HG03469 (cell line): ENCODE measurements at regions not wholly inside any gene's neighbourhood (a gene's known extent, or its start where the extent isn't known, plus 50 kb on each side); places are given as distances from the start of the nearest gene placed in this dataset.
A peak's percentile ranks its signal among the peaks of the same experiment; 100 is the strongest.
"Not testable (repeated sequence)": the region's sequence is repeated elsewhere in the genome, so short reads cannot be mapped to it uniquely, and the experiment has no call there.

ENCODE experiments used
- ATAC-seq: cut with Tn5 transposase; IDR thresholded peaks from one replicate; pipeline ENCODE4 v1.9.1; 2021; ENCODE audit warnings: mild to moderate bottlenecking, moderate library complexity, moderate number of reproducible peaks; ENCODE audit not compliant: unreplicated experiment

DNA sequence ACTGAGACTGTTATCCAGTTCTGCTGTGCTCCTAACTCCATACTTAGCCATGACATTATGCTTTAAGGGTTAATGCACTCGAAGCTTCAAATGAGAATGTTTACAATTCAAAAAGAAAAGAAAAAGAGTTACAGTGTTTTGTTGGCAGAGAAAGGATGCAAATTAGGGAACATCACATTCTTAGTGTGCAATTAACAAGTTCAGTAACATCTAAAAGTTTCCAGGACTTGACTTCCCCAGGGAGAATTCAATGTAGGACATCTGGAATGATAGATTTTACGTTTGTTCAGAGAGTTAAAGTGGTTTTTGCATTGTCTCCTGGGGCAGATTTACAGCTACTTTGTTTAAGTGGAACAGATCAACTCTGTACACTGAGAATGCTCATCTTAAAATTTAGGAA, 525.2 kb downstream of the LIG4 start:
- no peak for ATAC-seq

DNA sequence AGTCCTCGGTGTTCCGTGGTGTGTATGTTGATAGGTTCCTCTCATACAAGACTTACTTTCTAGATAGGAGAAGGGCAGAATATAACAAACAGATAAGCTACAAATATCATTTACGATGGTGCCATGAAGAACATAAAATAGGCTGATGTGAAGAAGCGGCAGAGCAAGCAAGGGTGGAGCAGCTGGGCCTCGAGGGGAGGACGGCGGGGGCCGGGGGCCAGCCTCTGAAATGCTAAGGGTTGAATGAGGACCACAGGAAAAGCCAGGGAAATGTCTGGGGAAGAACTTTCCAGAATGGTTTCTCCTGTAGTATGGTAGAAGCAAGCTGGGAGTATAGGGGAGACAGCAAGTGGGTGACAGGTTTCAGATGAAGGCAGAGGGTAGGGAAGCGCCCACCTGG, 529.5 kb downstream of the LIG4 start:
- ATAC-seq, result no peak

DNA sequence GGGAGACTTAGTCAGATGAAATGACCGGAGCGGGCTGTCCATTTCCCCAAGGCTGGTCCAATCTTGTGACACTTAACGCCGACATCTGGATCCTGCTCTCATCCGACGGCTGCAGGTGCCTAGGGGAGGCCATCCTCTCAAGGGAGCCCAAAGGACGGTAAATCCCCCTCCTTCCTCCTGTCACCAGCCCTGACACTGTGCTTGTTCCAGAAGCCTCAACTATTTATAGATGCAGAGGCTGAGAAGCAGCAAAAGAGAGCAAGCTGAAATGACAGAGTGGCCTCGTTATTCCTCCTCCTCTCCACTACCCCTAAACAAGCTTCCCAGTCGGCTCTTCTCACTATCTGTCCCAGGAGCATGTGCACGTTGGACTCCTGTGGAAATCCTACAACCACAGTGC, 533.7 kb downstream of the LIG4 start:
- ATAC-seq, result no peak

DNA sequence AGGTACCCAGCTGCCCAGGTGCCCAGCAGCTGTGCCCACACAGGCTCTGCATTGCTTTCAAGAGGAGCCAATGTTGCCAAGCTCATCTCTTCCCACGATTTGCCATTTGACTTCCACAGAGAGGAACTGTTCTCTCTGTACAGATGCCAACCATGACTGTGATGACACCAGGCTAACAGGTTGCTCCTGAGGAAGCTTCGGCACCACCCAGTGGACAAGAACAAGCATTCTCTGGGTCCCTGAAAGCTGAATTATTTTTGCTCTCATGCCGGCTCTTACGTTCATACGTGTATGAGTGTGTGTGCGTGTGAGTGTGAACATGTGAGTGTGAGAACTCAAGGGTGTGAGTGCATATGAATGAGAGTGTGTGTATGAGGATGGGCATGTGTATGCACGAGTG, 535.2 kb downstream of the LIG4 start:
- no peak for ATAC-seq

DNA sequence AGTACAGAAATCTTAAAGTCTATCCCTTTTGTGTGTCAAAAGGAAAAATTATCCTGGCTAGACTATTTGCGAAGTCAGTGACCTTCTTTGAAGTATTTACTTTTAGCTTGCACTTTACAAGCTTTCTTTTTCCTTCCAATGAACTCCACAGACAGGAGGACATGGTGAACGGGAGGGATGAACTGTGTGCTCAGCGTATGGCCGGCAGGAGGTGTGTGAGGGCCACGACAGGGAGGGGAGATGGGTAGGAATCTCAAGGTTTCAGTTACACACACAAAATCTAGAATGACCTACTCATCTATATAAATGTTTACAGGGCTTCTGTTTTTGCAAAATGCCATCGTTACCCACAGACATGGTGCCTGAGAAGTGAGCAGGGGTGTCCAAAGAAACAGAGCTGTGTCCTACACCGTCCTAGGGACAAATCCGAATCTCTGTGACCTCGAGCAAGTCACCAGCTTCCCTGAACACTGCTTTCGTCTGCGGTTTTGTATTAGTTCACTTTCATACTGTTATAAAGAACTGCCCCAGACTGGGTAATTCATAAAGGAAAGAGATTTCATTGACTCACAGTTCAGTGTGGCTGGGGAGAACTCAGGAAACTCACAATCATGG, 537.2 kb downstream of the LIG4 start:
- no peak for ATAC-seq

DNA sequence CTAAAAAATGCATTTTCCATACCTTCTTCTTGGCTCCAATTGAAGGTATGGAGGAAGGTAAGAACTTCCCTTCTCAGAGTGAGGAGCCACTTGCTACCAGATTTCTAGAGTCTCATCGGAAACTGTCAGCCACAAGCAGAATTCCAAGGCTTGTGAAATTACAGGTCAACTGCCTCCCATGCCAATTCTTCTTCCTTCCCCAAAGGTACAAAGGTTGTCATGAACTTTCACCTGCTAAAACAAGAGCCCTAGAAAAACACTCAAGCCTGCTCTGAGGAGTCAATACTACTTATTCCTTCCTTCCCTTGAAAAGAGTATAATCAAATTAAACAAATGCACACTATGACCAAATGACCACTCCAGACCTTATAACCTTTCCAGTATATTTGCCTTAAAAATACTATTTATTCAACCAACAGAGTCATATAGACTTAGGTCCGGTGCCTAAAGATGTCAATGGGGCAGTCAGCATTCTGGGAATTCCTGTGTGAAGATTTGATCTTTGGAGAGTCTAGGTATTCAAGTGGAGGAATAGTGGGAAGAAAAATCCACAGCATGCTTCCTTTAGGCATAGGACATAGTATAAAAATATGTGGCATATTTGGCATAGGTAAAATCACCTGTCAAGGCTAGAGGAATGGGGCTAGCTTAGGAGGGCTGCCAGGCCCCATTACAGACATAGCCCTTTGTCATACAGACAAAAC, 539.3 kb downstream of the LIG4 start:
- ATAC-seq, result no peak

DNA sequence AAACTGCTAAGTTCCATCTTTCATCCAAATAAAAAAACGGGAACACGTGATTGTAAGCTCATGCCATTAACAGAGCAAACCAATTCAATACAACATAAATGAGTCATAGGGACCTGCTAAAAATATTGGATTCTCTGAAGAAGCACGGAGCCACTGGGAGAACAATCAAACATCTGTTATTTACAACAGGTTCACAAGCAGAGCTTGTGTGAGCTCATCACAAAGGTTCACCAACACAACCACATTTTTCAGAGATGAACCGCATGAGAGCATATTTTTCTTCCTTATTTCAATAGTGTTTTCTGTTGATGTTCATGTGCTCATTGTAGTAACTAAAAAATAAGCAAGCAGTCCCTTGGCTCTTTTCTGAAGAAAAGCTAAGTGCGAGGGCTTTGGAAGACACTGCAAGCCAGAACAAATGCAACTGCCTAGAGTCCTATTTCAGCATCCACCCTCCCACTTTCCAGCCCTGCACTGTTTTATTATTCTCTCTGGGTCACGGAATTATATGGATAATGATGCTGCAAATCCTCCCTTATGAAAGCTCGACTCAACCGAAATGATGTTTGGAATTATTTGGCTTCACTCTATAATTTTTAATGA, 545.8 kb downstream of the LIG4 start:
- no peak for ATAC-seq

DNA sequence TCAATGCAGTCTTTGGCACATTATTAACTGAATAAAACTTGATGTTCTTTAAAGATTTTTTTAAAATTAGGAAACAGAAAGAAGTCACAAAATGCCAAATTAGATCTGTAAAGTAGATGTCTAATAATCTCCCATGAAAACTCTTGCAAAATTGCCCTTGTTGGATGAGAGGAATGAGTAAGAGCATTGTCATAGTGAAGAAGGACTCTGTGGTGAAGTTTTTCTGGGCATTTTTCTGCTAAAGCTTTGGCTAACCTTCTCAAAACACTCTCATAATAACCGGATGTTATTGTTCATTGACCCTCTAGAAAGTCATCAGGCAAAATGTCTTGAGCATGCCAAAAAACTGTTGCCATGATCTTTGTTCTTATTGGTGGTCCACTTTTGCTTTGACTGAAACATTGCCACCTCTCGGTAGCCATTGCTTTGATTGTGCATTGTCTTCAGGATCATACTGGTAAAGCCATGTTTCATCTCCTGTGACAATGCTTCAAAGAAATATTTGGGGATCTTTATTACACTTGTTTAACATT, 549.3 kb downstream of the LIG4 start:
- no peak for ATAC-seq

DNA sequence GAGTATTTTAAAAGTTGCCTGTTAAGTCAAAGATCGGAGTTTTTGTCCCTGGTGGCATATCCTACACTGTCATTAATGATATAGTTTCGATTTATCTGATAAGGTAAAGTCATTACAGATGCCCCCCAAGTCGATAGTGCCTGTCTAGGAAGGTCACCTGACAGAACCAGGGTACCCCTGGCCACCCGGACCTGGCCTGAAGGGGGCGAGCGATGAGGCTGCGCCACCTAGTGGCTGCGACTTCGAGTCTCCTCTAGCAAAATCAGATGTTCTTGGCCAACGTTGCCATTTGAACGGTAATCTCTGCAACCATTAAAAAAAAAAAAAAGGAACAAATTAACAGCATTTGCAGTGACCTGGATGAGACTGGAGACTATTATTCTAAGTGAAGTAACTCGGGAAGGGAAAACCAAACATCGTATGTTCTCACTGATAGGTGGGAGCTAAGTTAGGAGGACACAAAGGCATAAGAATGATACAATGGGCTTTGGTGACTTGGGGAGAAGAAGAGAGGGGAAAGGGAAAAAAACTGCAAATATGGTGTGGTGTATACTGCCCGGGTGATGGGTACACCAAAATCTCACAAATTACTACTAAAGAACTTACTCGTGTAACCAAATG, 565.1 kb downstream of the LIG4 start:
- ATAC-seq, result peak; percentile 86

DNA sequence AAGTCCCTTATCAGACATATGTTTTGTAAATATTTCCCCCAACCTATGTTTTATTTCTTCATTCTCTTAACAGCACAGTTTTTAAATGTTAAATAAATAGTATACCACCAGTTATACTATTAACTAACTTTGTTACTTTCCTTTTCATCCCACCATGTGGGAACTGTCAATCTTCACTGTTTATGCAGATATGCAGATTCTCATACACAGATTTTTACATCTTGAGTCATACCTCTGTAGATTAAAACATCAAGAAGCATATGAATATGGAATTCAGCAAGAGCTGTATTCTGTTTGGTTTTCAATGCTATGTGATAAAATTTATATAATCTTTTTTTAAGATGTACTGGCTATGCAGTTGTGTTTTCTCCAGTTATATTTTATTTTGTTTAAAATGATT, 566.3 kb downstream of the LIG4 start:
- ATAC-seq, result no peak

DNA sequence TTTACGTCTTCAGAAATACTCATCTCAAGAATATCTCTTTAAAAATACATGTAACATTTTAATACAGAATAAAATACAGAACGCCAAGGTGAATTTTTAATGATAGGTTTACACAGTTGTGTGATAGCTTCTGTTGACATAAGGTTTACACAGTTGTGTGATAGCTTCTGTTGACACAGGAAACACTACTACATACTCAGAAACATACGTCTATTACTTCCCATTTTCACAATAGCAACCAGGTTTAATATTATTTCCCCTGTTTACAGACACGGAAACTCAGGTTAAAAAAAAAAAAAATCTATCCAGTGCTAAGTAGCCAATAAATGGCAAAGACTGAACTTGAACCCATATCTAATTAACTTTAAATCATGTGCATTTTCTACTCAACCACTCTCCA, 571.2 kb downstream of the LIG4 start:
- no peak for ATAC-seq

DNA sequence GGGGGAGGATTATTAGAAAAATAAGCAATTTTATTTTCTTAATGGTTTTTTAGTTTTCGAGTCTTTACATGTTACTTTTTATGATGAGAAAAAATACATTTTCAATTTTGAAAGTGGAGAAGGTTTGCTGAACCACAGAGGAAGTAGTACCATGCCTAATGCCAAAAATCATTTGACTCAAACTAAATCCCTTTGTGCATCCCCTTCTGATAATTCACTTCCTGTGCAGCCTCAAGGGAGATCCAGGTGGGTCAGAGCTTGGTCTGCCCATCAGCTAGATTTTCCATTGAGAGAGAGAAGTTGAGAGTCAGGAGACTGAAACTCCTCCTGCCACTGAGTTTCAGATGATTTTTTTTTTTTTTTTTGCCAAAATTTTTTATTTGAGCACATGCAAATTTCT, 571.7 kb downstream of the LIG4 start:
- ATAC-seq, result no peak

DNA sequence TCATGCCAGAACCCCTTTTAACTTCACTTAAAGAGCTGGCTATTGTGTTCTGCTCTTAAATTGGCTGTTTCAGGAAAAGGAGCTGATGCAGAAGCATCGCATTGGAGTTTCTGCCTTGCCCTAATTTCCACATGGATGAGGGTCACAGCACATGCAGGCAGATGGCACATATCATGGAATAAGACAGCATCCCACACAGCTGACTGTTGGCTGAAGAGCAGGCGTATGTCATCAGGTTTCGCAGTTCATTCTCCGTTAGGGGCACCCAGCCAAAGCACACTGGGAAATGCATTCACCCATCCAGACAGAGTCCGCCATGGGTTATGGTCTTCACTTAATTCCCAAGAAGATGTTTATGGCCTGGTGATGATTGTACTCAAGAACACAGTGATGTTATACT, 572.5 kb downstream of the LIG4 start:
- no peak for ATAC-seq

DNA sequence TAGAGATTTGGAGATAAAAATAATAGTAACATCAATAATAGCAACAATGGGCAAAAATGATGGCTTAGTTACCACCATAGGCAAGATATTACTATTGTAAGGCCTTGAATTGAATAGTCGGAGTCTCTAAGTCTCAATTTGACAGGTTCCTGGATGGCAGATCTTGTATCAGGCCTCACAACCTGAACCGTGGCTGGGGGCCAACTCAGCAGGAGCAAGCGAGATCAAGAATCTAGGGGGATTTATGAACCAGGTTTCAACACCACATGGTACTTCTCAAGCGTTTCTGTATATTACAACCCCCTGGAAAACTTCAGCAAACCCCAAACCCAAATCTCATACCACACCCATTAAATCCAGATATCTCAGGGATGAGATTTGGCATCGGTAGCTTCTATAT, 573.8 kb downstream of the LIG4 start:
- no peak for ATAC-seq

DNA sequence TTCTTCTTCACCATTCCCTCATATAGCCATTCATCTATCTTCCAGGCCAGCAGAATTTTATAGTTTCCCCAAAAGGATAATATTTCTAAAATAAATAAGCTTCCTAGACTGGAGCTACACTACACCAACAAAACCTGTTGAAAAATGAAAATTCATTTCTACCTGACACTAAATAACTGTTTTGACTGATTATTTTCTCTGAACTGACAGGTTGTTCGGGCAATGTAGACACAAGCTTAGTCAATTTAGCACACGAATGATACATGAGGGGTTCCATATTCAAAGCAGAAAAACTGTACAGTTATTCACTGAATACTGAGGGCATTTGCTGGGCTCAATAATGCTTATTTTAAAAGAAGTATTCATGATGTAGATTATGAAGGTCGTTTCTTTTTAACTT, 589.7 kb downstream of the LIG4 start:
- no peak for ATAC-seq

DNA sequence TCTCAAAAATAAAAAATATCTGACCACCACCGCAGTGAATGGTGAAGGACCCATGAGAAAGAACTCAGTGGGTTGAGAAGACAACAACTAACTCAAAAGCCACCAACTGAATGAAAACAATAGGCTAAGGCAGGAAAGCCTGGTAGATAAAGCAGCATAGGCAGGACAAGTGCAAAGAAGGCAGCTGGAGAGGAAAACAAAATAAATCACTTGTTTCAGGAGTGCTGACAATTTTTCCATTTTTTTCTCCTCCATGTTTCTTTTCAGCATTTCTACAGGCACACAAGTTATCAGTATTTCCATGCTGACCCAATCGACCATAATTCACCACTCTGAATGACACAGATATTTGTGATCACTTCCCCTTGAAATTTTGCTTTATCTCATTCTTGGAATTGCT, 597.8 kb downstream of the LIG4 start:
- no peak for ATAC-seq

DNA sequence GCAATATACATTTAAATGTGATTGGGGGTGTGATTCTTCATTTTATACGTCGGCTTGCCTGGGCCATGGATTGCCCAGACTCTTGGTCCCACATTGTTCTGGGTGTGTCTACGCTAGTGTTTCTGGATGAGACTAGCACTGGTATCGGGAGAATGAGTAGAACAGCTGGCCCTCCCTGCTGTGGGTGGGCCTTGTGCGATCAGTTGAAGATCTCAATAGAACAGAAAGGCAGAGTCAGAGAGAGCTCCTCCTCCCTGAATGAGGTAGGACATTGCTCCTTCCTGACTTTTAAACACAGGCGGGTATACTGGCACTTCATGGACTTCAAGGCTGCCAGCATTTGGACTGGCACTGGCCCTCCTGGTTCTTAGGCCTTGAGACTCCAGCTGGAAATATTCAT, 603.0 kb downstream of the LIG4 start:
- ATAC-seq, result no peak

DNA sequence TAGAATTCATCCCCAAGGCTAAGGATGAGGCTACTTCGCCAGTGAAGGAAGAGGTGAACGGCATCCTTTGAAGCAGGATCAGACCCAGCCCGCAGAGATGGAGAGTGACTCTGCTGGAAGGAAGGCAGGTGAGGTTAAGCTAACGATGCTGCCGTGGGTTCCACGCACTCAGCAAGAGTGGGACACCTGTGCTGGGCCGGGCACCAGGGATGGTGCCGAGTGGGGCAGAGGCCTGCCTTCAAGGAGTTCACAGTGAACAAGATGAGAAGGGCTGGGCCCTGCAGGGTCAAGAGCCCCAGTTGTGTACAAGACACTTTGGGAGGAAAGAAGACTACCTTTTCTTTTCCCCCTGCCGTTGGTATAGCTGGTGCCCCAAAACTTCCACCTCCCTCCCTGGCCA, 606.6 kb downstream of the LIG4 start:
- ATAC-seq, result no peak

DNA sequence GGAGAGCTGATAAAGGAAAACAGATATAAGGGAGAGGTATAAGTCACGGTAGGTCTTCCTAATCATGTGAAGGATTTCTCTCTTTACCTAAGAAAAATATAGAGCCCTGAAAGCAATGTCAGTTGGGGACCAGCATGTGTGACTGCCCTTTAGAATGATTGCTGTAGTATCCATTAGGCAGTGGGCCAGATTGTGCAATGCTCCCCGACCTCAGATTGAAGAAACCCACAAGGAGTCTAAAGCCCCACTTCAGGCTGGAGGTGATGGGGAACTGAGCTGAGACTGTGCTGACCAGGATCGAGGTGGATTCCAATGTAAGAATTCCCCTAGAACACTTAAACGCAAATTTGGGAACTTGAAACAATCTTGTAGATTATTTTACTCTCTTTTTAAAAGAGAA, 614.4 kb downstream of the LIG4 start:
- no peak for ATAC-seq

DNA sequence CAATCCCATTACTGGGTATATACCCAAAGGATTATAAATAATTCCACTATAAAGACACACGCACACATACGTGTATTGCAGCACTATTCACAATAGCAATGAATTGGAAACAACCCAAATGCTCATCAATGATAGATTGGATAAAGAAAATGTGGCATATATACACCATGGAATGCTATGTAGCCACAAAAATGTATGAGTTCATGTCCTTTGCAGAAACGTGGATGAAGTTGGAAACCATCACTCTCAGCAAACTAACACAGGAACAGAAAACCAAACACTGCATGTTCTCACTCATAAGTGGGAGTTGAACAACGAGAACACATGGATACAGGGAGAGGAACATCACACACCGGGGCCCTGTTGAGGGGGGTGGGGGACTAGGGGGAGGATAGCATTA, 619.0 kb downstream of the LIG4 start:
- ATAC-seq, result not testable (repeated sequence)

DNA sequence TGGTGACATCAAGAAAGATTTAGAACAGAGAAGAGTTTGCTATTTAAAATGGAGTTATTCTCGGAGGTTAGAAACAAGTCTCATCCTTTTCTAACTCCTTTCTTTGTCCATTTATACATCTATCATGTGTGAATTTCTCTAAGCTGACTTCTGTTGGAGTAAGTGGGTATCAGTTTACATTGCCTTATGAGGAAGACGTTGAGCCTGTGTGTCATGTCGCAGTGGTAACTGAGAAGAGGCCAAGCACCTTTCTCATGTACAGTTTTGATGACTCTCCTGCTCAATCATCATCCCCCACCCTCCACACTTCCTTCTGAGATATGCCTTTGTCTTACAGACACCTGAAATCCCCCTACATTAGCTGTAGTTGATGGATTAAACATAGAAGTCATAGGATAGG, 624.8 kb downstream of the LIG4 start:
- ATAC-seq, result no peak

DNA sequence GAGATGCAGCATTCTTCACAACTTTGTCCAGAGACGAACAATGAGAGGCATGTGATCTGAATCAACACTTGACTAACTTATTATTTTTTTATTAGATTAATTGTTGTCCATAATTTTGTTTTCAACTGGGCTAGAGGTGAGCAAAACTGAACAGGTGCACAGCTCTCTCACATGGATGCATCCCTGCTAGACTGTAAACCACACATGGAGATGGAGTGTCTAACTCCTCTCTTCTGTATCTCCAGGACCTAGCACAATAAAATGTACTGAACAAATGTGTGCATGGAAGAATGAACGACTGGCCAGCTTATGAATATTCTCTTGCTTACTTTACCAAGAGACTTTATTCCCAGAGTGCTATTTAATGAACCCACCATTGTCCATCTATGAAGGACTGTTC, 627.7 kb downstream of the LIG4 start:
- ATAC-seq, result no peak
